HG02588 (cell line): ENCODE measurements at regions not wholly inside any gene's neighbourhood (a gene's known extent, or its start where the extent isn't known, plus 50 kb on each side); places are given as distances from the start of the nearest gene placed in this dataset.

Source experiments
- ATAC-seq: cut with Tn5 transposase; IDR thresholded peaks from one replicate; pipeline ENCODE4 v1.9.1; 2021; ENCODE audit warnings: mild to moderate bottlenecking, moderate library complexity; ENCODE audit not compliant: unreplicated experiment

- ATAC-seq = peak; percentile 76
These were observed 51.7 kb downstream of the SCN11A start for GRCh38 chr3:39000008-39000450.

DNA sequence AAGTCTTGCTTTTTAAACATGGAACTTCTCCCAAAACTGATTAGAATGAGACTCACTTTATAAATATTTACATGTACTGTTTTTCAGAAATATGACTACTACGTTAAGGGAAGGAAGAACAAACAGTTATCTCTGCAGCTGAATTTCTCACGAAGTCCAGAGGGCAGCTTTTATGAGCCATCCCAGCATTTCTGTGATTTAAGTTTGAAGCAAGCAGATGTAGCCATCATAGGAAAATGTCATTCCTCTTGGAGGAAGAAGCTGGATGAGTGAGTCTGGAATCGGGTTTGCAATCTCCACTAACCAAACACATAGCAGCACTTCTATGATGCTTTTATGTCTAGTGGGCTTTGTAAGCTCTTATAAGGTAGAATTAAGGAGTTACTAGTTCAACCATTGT is 53.7 kb downstream of the SCN11A start:
- ATAC-seq = no peak

DNA sequence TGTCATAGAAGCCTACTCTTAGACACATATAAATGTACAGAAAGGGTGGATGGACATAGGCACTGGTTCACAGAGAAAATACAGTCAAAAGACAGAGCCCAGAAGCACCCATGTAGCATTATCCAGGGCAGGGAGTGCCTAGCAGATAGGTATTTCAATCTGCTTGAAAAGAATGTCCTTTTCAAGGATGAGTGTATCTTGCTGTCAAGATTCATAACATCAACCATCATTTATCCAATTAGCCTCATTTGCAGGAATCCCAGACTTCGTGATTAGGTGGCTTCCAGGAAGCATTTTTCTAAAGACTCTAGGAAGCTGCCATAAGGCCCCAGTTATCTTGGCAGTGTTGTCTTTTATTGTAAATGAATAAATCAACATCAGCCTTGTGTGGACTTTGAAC is 55.6 kb downstream of the SCN11A start:
- no peak for ATAC-seq

DNA sequence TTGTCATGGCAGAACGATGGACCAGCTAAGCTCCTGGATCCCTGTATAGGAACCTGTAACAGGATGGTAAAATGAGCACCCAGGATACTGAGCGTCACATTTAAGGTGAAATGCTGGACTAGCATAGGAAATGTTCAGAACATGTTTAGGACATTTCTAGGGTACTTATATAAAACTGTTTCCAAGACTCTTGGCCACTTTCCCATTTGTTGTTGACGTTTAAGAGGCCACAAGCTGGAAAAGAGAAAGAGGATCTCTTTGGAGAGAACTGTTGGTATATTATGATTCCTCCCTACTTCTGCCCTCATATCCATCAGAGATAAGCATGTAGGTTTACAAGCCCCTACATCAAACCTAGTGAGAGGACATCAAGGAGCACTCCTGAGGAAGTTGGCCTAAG is 57.5 kb downstream of the SCN11A start:
- ATAC-seq = no peak

DNA sequence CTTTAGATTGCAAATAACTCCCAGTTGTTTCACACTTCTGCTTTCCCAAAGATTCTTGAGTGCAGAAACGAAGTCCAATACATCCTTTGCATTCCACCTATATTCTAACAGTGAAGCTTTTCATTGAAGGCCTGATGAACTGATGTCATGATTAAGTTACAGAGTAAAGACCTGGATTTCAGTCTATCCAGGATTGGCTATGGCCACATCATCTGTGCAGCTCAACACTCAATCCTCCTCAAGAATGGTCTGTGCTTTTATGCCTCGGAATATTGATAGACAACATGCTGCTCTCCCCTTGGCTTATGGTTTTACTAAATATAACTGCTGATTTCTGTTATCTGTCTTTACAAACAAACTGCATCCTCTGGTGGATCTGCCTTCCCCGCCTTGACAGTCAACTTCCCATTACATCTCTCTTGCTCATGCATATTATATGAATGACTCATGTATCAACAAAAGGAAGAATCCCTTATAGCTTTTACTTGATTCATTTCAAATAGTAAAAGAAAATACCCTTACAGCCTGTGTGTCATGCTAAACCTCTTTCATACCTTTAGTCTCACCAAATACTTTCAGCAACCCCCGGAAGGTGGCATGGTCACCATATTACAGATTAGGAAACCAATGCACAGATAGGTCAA is 59.5 kb downstream of the SCN11A start:
- no peak for ATAC-seq

- no peak for ATAC-seq
These were observed 61.1 kb downstream of the SCN11A start for GRCh38 chr3:38990621-38991020.

DNA sequence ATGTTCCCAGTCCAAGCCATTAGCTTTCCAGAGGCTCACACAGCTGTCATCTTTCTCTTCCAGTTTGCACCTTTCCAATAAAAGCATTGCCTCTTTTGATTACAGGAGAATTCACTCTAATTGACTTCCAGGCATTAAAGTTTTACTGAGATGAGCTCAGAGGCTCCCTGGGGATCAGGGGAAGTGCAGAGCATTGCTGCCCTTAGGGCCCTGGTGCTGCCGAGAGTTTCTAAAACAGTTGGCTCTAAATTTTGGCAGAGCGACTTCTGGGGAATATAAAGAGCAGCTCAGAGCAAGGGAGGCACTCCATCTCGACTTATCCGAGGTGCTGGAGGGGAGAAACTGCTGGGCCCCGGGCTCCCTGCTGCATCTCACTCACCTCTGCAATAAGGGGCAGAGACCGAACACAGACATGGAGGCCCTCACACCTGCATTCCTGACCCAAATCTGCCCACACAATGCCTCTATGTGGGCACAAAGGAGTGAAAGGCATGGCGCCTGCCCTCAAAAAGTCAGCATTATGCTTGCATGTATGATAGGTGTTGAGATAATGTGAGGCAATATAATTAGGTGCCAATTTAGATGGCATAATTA is 61.7 kb downstream of the SCN11A start:
- ATAC-seq = no peak

GRCh38 chr3:38988955-38989354 is 62.8 kb downstream of the SCN11A start:
- ATAC-seq = no peak

GRCh38 chr3:38987456-38987855 is 64.3 kb downstream of the SCN11A start:
- ATAC-seq = no peak

DNA sequence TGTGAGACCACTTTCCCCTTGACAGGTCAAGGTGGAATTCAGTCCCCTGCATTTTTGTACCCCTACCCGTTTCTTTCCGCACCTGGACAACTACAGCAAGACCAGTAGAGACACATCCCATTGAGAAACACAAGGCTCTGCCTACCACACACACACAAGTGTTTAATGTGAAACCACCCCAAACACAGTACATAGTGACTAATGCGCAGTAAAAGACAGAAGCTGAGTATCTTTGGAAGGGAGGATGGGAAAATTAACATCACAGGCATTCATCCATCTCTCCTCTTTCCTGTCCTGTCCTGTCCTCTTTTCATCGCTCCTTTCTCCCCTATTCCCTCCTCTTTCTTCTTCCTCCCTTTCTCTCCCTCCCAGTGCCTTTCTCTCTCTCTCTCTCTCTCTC is 64.8 kb downstream of the SCN11A start:
- ATAC-seq = no peak

DNA sequence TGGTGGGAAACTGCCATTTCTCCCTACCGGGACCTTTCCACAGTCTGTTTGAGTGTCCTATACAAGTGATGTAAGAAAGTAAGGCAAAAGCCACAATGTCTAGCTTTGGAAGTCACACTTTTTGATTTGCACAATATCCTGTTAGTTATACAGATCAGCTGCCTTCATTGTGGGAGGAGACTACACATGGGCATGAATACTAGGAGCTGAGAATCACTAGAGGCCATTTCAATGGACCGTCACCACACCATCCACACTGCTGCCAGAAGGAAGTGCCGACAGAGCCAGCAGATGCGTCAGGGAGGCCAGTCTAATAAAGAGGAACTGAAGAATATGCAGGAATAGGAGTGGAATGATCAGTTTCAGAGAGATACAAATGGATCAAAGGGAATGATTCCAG is 65.8 kb downstream of the SCN11A start:
- no peak for ATAC-seq

DNA sequence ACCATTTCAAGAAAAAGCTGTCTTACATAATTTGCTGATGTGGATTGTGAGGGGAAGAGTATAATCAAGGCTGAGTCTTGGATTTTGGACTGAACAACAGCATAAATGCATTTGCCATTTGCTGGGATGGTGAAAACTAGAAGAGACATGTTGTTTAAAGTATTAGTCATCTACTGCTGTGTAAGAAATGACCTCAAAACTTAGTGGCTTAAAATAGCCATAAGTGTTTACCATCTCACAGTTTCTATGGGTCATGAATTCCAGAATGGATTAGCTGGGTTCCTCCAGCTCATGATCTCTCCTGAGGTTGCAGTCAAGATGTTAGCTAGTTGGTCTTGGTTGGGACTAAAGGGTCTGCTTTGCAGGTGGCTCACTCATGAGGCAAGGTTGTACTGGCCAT is 66.2 kb downstream of the SCN11A start:
- no peak for ATAC-seq

GRCh38 chr3:38984731-38985130 is 67.0 kb downstream of the SCN11A start:
- no peak for ATAC-seq

DNA sequence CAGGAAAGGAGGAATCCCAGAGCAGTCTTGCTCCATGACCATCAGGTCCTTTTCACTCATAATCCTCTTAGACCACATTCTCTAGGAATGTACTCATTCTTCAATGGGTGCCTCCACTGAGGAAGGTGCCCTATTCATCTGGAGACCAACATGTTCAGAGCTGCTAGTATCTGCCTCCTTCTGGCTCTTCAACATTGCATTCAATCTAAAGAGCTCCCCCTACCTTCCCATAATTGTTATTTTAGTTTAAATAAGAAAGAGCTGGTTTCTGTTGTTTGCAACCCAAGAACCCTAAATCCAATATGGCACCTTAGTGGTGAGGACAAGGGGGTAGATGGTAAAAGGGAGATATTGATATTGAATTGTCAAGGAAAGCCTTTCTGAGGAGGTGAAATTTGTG is 67.6 kb downstream of the SCN11A start:
- ATAC-seq = no peak

DNA sequence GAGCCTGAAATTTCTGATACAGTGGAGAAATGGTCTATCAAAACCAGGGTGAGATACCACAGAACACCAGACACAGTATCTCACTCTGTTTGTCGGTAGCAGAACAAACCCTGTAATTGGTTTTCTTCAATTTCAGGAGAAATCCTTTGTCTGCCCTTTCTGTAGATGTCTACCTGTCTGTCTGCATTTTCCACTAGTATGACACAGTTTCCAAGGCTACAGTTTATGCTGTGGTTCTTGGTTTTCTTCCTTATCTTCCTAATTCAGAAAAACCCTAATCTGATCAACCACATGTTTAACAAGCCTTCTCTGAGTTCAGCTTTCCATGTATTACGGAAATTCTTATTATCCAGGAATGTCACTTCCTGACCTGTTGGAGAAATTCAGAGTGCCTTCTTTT is 70.8 kb downstream of the SCN11A start:
- no peak for ATAC-seq

DNA sequence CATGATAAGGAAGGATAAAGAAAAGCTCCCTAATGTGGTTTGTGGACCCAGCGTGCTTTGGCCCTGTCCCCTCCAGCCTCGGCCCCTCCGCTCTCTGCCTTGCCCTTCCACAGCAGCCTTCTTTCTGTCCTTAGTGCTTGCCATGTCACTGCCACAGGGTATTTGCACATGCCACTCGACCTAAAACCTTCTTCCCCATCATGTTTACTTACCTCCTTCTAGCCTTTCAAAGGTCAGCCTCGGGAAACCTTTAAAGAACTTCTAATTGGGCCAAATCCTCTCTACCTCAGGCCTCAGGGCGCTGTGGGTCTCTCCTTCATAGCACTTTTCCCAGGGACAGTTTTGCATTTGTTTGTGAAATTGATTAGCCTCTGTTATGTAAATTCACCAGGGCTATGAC is 73.0 kb downstream of the SCN11A start:
- no peak for ATAC-seq

- ATAC-seq = no peak
These were observed 80.7 kb downstream of the SCN11A start for GRCh38 chr3:38970851-38971638.

GRCh38 chr3:38969317-38970235 is 82.2 kb downstream of the SCN11A start:
- no peak for ATAC-seq

GRCh38 chr3:38968891-38969290 is 82.9 kb downstream of the SCN11A start:
- ATAC-seq = no peak

DNA sequence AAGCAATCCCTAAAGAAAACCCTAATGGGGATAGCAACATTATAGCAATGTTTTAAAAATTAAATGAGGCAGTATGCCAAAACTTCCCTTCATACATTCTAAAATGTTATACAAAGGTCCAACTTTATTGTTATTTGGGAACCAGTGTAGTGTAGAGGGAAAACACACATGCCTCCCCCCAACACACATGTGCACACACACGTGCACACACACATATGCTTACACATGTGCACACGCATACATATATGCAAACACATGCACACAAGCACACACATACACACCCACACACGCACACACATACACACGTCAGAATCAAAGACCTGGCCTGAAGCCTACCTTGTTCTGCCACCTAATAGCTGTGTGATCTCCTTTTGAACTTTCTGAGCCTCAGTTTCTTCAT is 83.3 kb downstream of the SCN11A start:
- ATAC-seq = no peak

DNA sequence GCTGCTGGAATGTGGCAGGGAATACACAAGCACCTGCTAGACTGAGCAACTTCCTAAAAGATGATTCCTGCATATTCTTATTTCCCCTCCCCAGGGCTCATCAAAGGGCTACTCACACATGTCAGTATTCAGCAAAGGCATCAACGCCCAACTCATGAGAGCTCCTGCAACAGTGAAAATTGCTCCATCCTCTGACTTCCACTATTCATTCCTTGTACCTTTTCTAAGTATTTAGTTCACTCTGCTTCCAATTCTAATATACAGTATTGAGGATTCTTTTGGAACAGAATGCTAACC is 84.1 kb downstream of the SCN11A start:
- no peak for ATAC-seq
